ENCODE measurements at regions not wholly inside any gene's neighbourhood (a gene's known extent, or its start where the extent isn't known, plus 50 kb on each side); places are given as distances from the start of the nearest gene placed in this dataset.

GRCh38 chr13:106905380-106906162, 337.6 kb upstream of the ARGLU1 start:
- ChIA-PET POLR2A (no interaction called here), RAD21 (ENCODE audit: low non-redundant PET in 1 of 2, low total read pairs in 2 of 2, uncharacterized antibody in 2 of 2, unreplicated experiment in 2 of 2) (no interaction called here), CTCF (no interaction called here)
- Histone ChIP-seq H3K27ac (ENCODE audit: low read depth, low read length) (no peak overlapping the region), H3K9me2 (ENCODE audit: insufficient read depth) (no peaks in the 10 kb centered on the region), H4K20me1 (ENCODE audit: insufficient read depth) (no peaks in the 10 kb centered on the region), H3K9ac (ENCODE audit: low read length) (no peak overlapping the region), H3K79me2 (ENCODE audit: insufficient read depth, low read length) (no peaks in the 10 kb centered on the region), H3K9me3 (ENCODE audit: control insufficient read depth in 1 of 2, insufficient read depth in 1 of 2, low read depth in 1 of 2, low read length in 2 of 2) (no peaks in the 10 kb centered on the region), H2AFZ (ENCODE audit: low read depth, low read length, poor library complexity, severe bottlenecking) (no peak overlapping the region), H3K4me3 (replicated peaks in 1 of 2; ENCODE audit: low read depth in 1 of 2, low read length in 2 of 2) (no peak overlapping the region), H3K4me1 (ENCODE audit: control insufficient read depth in 1 of 2, insufficient read depth in 2 of 2, low read length in 2 of 2) (no peaks in the 10 kb centered on the region), H3K4me2 (ENCODE audit: low read length) (no peak overlapping the region), H3K36me3 (ENCODE audit: control insufficient read depth in 1 of 2, insufficient read depth in 2 of 2, low read length in 2 of 2) (no peaks in the 10 kb centered on the region), H3K27me3 (ENCODE audit: insufficient read depth, low read length) (peaks cover 17% of the 10 kb centered on the region; the same call in 1 of the 2 replicates)
- ATAC-seq (no peak), DNase-seq (ENCODE audit: low read depth, low spot score) (no peak)
- no TSS peak for BruUV-seq (replicated peaks)
- intact Hi-C loops (cut with micrococcal nuclease): no loop called here
- TF ChIP-seq EZH2phosphoT487 (IDR thresholded peaks at IDR 0.05; ENCODE audit: borderline replicate concordance) (no peak), ZBTB33 (IDR thresholded peaks at IDR 0.05; ENCODE audit: extremely low read depth, insufficient replicate concordance, low read length) (no peak), YY1 (IDR thresholded peaks at IDR 0.05; ENCODE audit: extremely low read depth, insufficient replicate concordance, low read depth, low read length) (no peak), REST (IDR thresholded peaks at IDR 0.05; ENCODE audit: low read depth) (no peak), POLR2A (IDR thresholded peaks at IDR 0.05; ENCODE audit: borderline replicate concordance, extremely low read depth, insufficient read depth, insufficient read length) (no peak)
